Hepatocyte (in vitro differentiated cells): ENCODE measurements at regions not wholly inside any gene's neighbourhood (a gene's known extent, or its start where the extent isn't known, plus 50 kb on each side); places are given as distances from the start of the nearest gene placed in this dataset.

ENCODE experiments used
- CTCF ChIP-seq: fragments of 200-600 bp; sonication (generic); IDR thresholded peaks from 2 replicates; pipeline ENCODE4 v1.5.1; 2016; ENCODE audit warnings: antibody characterized with exemption, mild to moderate bottlenecking; ENCODE audit not compliant: poor library complexity
- EZH2 ChIP-seq: fragments of 200-600 bp; sonication (generic); IDR thresholded peaks from 2 replicates; pipeline ENCODE4 v1.6.1; 2016; ENCODE audit warnings: antibody characterized with exemption, mild to moderate bottlenecking, borderline replicate concordance
- EZH2phosphoT487 ChIP-seq: fragments of 200-600 bp; sonication (generic); IDR thresholded peaks from one replicate; pipeline ENCODE4 v1.6.1; 2018; ENCODE audit warnings: antibody characterized with exemption, mild to moderate bottlenecking, low read depth, moderate library complexity; ENCODE audit not compliant: unreplicated experiment, severe bottlenecking

GRCh38 chr12:63264629-63265028 lies 113.6 kb upstream of the AVPR1A start:
- no peak for TF ChIP-seq EZH2
- no peak for TF ChIP-seq CTCF
- no peak for TF ChIP-seq EZH2phosphoT487
